HepG2 (cell line): ENCODE measurements at regions not wholly inside any gene's neighbourhood (a gene's known extent, or its start where the extent isn't known, plus 50 kb on each side); places are given as distances from the start of the nearest gene placed in this dataset.

Source experiments
- CC2D1A ChIP-seq: sonication (generic); formaldehyde crosslinking; IDR thresholded peaks from 2 replicates; pipeline ENCODE4 v1.8.1; 2023; ENCODE audit warnings: mild to moderate bottlenecking, missing genetic modification reagents
- CEBPG ChIP-seq: IDR thresholded peaks from 2 replicates; pipeline ENCODE4 v1.6.1; 2016
- EP300 ChIP-seq, 3 experiments: sonication (generic) in 1 of 3; formaldehyde crosslinking in 1 of 3; IDR thresholded peaks; 2 replicates each; pipeline versions ENCODE4 v1.5.1 to v1.6.1; 2011 to 2020; ENCODE audit warnings: low read depth in 2 of 3, low read length in 2 of 3, borderline replicate concordance in 1 of 3, improper control_type of control experiment in 1 of 3, mild to moderate bottlenecking in 1 of 3, missing genetic modification reagents in 1 of 3, moderate library complexity in 1 of 3
- FOXM1 ChIP-seq: sonication (generic); formaldehyde crosslinking; IDR thresholded peaks from 2 replicates; pipeline ENCODE4 v1.5.0; 2020; ENCODE audit warnings: missing genetic modification reagents
- KLF16 ChIP-seq, 2 experiments: sonication (generic) in 1 of 2; formaldehyde crosslinking in 1 of 2; IDR thresholded peaks; 2 replicates each; pipeline versions ENCODE4 v1.6.1 to v1.8.0; 2016 to 2023; ENCODE audit warnings: missing genetic modification reagents in 2 of 2, missing compliant biosample characterization in 1 of 2
- MIER3 ChIP-seq: IDR thresholded peaks from 2 replicates; pipeline ENCODE4 v1.6.1; 2016; ENCODE audit warnings: missing compliant biosample characterization, borderline replicate concordance
- PCBP1 ChIP-seq: fragments of 200-400 bp; formaldehyde crosslinking; IDR thresholded peaks from 2 replicates; pipeline ENCODE4 v1.6.1; 2017; ENCODE audit warnings: mild to moderate bottlenecking, low read depth, low read length, borderline replicate concordance
- PPARG ChIP-seq: conservative IDR thresholded peaks from 2 replicates; pipeline ENCODE4 v1.6.1; 2016; ENCODE audit warnings: missing biosample characterization, missing genetic modification reagents
- SCMH1 ChIP-seq: sonication (generic); formaldehyde crosslinking; IDR thresholded peaks from 2 replicates; pipeline ENCODE4 v1.9.0; 2021; ENCODE audit warnings: missing genetic modification reagents, mild to moderate bottlenecking, borderline replicate concordance
- SOX5 ChIP-seq: IDR thresholded peaks from 2 replicates; pipeline ENCODE4 v1.6.1; 2016; ENCODE audit warnings: borderline replicate concordance
- TEAD3 ChIP-seq: optimal IDR thresholded peaks from 2 replicates; pipeline ENCODE3; 2016; ENCODE audit warnings: borderline replicate concordance
- ZBTB3 ChIP-seq: sonication (generic); formaldehyde crosslinking; IDR thresholded peaks from 2 replicates; pipeline ENCODE4 v1.4.0; 2020; ENCODE audit warnings: low read depth, mild to moderate bottlenecking, moderate library complexity, missing genetic modification reagents, borderline replicate concordance
- ZMYM3 ChIP-seq: sonication (generic); formaldehyde crosslinking; IDR thresholded peaks from 2 replicates; pipeline ENCODE4 v1.5.1; 2020; ENCODE audit warnings: mild to moderate bottlenecking, missing genetic modification reagents
- ZNF10 ChIP-seq: sonication (generic); formaldehyde crosslinking; IDR thresholded peaks from 2 replicates; pipeline ENCODE4 v1.4.0; 2020; ENCODE audit warnings: mild to moderate bottlenecking, low read depth, missing genetic modification reagents, borderline replicate concordance
- ZNF331 ChIP-seq: sonication (generic); formaldehyde crosslinking; IDR thresholded peaks from 2 replicates; pipeline ENCODE4 v1.4.0; 2020; ENCODE audit warnings: missing genetic modification reagents
- ZNF670 ChIP-seq: sonication (generic); formaldehyde crosslinking; IDR thresholded peaks from 2 replicates; pipeline ENCODE4 v1.8.0; 2022; ENCODE audit warnings: mild to moderate bottlenecking, missing genetic modification reagents, borderline replicate concordance
- TF ChIP-seq, protein P1 (sequence below): sonication (generic); formaldehyde crosslinking; IDR thresholded peaks from 2 replicates; pipeline ENCODE4 v1.4.0; 2020; ENCODE audit warnings: mild to moderate bottlenecking, missing genetic modification reagents
- TF ChIP-seq, protein P2 (sequence below): sonication (generic); formaldehyde crosslinking; IDR thresholded peaks from 2 replicates; pipeline ENCODE4 v1.8.1; 2023; ENCODE audit warnings: mild to moderate bottlenecking, inconsistent platforms, moderate library complexity, missing genetic modification reagents, borderline replicate concordance
- TF ChIP-seq, protein P3 (sequence below): sonication (generic); formaldehyde crosslinking; conservative IDR thresholded peaks from 2 replicates; pipeline ENCODE4 v1.4.0; 2020; ENCODE audit warnings: missing genetic modification reagents

DNA sequence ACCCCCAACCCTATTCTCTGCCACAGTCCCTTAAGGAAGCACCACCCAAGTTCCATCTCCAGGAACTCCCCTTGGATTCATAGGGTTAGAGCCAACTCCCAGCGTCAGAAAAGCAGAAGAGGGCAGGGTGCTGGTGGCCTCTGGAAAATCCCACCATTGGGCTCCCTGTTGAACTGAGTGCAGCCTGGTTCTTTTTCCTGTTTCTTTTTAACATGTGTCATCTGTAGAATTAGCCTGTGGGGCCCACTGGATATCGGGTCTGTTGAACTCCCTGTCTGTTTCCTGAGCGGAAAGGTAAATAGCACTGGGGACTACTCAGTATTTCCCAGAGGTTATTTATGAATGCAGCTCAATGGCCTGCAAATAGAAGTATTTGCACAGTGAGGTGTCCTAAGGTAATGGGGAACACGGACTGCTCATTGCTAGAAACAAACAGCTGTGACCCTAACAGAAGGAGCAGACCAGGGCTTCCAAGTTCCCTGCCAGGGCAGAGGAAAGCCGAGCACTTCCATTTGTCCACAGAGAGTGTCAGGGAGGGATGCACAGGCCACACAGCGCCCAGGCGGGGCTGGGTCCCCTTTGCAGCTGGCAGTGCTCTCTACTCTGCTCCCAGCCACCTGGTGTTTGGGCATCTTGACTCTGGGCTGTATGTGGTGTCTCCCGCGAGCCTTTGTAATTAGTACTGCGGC lies 102.6 kb downstream of the FHDC1 start (continued):
- TF ChIP-seq KLF16 (CRISPR knock-in tag; IDR thresholded peaks at IDR 0.05), result 0 out of 4 replicates have a peak, but pooled peaks of 1 of the 2 experiments have one; percentile 25
- TF ChIP-seq ZMYM3 (CRISPR knock-in tag), result peak; percentile 55; the same call in 1 of the 2 replicates
- peak; percentile 79 for TF ChIP-seq ZNF670 (CRISPR knock-in tag)
- TF ChIP-seq TEAD3, result peak; percentile 31
- TF ChIP-seq, protein P1, sequence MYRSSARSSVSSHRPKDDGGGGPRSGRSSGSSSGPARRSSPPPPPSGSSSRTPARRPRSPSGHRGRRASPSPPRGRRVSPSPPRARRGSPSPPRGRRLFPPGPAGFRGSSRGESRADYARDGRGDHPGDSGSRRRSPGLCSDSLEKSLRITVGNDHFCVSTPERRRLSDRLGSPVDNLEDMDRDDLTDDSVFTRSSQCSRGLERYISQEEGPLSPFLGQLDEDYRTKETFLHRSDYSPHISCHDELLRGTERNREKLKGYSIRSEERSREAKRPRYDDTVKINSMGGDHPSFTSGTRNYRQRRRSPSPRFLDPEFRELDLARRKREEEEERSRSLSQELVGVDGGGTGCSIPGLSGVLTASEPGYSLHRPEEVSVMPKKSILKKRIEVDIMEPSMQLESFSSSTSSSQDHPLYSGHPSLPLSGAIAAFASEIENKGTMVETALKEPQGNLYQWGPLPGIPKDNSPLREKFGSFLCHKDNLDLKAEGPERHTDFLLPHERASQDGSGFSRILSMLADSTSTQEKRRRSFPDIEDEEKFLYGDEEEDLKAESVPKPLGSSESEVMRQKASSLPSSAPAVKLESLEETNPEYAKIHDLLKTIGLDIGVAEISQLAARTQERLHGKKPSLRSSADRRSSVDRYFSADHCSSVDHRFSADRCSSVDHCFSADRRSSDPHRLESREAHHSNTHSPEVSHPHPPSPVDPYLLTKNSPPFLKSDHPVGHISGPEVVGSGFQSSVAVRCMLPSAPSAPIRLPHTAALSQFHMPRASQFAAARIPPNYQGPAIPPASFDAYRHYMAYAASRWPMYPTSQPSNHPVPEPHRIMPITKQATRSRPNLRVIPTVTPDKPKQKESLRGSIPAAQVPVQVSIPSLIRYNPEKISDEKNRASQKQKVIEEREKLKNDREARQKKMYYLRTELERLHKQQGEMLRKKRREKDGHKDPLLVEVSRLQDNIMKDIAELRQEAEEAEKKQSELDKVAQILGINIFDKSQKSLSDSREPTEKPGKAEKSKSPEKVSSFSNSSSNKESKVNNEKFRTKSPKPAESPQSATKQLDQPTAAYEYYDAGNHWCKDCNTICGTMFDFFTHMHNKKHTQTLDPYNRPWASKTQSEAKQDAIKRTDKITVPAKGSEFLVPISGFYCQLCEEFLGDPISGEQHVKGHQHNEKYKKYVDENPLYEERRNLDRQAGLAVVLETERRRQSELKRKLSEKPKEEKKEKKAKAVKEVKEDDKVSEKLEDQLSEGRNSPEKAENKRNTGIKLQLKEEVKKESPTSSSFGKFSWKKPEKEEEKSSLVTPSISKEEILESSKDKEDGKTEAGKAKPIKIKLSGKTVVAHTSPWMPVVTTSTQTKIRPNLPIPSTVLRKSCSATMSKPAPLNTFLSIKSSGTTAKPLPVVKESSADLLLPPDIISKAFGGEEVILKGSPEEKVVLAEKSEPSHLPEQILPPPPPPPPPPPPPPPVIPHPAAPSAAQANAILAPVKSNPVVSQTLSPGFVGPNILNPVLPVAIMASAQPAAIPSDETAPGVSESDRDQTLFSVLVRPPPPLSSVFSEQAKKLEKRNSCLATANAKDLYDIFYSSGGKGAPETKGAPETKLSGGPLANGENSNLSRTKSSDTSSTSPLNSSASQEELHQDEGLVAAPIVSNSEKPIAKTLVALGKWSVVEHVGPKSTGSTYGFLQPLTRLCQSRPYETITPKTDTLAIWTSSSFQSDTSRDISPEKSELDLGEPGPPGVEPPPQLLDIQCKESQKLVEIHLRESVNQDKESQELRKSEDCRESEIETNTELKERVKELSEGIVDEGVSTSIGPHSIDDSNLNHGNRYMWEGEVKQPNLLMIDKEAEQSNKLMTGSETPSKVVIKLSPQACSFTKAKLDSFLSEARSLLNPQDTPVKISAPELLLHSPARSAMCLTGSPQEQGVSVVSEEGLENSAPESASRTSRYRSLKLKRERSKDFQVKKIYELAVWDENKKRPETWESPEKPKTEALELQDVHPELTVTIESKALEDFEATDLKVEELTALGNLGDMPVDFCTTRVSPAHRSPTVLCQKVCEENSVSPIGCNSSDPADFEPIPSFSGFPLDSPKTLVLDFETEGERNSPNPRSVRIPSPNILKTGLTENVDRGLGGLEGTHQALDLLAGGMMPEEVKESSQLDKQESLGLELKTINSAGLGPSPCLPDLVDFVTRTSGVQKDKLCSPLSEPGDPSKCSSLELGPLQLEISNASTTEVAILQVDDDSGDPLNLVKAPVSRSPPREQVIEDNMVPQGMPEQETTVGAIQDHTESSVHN (CRISPR knock-in tag), result no peak
- TF ChIP-seq, protein P2, sequence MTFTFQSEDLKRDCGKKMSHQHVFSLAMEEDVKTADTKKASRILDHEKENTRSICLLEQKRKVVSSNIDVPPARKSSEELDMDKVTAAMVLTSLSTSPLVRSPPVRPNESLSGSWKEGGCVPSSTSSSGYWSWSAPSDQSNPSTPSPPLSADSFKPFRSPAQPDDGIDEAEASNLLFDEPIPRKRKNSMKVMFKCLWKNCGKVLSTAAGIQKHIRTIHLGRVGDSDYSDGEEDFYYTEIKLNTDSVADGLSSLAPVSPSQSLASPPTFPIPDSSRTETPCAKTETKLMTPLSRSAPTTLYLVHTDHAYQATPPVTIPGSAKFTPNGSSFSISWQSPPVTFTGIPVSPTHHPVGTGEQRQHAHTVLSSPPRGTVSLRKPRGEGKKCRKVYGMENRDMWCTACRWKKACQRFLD (CRISPR knock-in tag), result no peak
- TF ChIP-seq PCBP1, result no peak
- peak; percentile 94 for TF ChIP-seq ZBTB3 (CRISPR knock-in tag)
- TF ChIP-seq ZNF331 (CRISPR knock-in tag), result peak; percentile 27; the same call in 1 of the 2 replicates
- no peak for TF ChIP-seq FOXM1
- TF ChIP-seq EP300 (IDR thresholded peaks at IDR 0.05; ENCODE audit: low read depth in 2 of 2, low read length in 2 of 2), result peak in 1 of 2 experiments; percentile 87; a peak in 2 of 4 replicates
- TF ChIP-seq EP300 (CRISPR knock-in tag; IDR thresholded peaks at IDR 0.05; ENCODE audit: borderline replicate concordance), result 0 out of 2 replicates have a peak, but pooled peaks have one; percentile 41
- TF ChIP-seq CC2D1A (CRISPR knock-in tag), result no peak
- no peak for TF ChIP-seq SCMH1 (CRISPR knock-in tag)
- peak; percentile 29; the same call in 1 of the 2 replicates for TF ChIP-seq CEBPG (CRISPR knock-in tag)
- peak; percentile 38; the same call in 1 of the 2 replicates for TF ChIP-seq PPARG (CRISPR knock-in tag)
- TF ChIP-seq SOX5 (CRISPR knock-in tag), result peak; percentile 52; the same call in 1 of the 2 replicates
- peak; percentile 46; the same call in 1 of the 2 replicates for TF ChIP-seq MIER3 (CRISPR knock-in tag)
- TF ChIP-seq, protein P3, sequence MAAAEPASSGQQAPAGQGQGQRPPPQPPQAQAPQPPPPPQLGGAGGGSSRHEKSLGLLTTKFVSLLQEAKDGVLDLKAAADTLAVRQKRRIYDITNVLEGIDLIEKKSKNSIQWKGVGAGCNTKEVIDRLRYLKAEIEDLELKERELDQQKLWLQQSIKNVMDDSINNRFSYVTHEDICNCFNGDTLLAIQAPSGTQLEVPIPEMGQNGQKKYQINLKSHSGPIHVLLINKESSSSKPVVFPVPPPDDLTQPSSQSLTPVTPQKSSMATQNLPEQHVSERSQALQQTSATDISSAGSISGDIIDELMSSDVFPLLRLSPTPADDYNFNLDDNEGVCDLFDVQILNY (CRISPR knock-in tag), result no peak
- TF ChIP-seq ZNF10 (CRISPR knock-in tag), result no peak
